ENCODE measurements at regions not wholly inside any gene's neighbourhood (a gene's known extent, or its start where the extent isn't known, plus 50 kb on each side); places are given as distances from the start of the nearest gene placed in this dataset.

GRCh38 chr13:38216181-38216580 lies 133.5 kb upstream of the UFM1 start:
- no peaks in the 10 kb centered on the region for H3K36me3 ChIP-seq (ENCODE audit: low read depth)
- DNase-seq (ENCODE audit: low spot score) (no peak), ATAC-seq (ENCODE audit: low read depth) (no peak)
- no peak for TF ChIP-seq CTCF (IDR thresholded peaks at IDR 0.05; ENCODE audit: poor library complexity, severe bottlenecking)
- no peaks in the 10 kb centered on the region for H3K27me3 ChIP-seq (ENCODE audit: insufficient read depth, poor library complexity, severe bottlenecking)
- no peak overlapping the region for H3K27ac ChIP-seq (ENCODE audit: poor library complexity, severe bottlenecking)
- no peaks in the 10 kb centered on the region for H3K9me3 ChIP-seq (ENCODE audit: severe bottlenecking)
- no peaks in the 10 kb centered on the region for H3K4me1 ChIP-seq (ENCODE audit: insufficient read depth, poor library complexity, severe bottlenecking)
- no peak overlapping the region for H3K4me3 ChIP-seq (ENCODE audit: severe bottlenecking)

GRCh38 chr13:38213314-38213713 lies 136.3 kb upstream of the UFM1 start:
- H3K4me1 ChIP-seq (ENCODE audit: insufficient read depth, poor library complexity, severe bottlenecking), result no peaks in the 10 kb centered on the region
- no peak for TF ChIP-seq CTCF (IDR thresholded peaks at IDR 0.05; ENCODE audit: poor library complexity, severe bottlenecking)
- H3K27ac ChIP-seq (ENCODE audit: poor library complexity, severe bottlenecking), result no peak overlapping the region
- no peaks in the 10 kb centered on the region for H3K9me3 ChIP-seq (ENCODE audit: severe bottlenecking)
- H3K27me3 ChIP-seq (ENCODE audit: insufficient read depth, poor library complexity, severe bottlenecking), result no peaks in the 10 kb centered on the region
- H3K4me3 ChIP-seq (ENCODE audit: severe bottlenecking), result no peak overlapping the region
- peak; percentile 88 for ATAC-seq (ENCODE audit: low read depth)
- DNase-seq (ENCODE audit: low spot score), result no peak
- H3K36me3 ChIP-seq (ENCODE audit: low read depth), result no peaks in the 10 kb centered on the region

- H3K4me3 ChIP-seq (ENCODE audit: severe bottlenecking), result no peak overlapping the region
- no peak overlapping the region for H3K27ac ChIP-seq (ENCODE audit: poor library complexity, severe bottlenecking)
- H3K4me1 ChIP-seq (ENCODE audit: insufficient read depth, poor library complexity, severe bottlenecking), result no peaks in the 10 kb centered on the region
- H3K9me3 ChIP-seq (ENCODE audit: severe bottlenecking), result no peaks in the 10 kb centered on the region
- H3K36me3 ChIP-seq (ENCODE audit: low read depth), result no peaks in the 10 kb centered on the region
- TF ChIP-seq CTCF (IDR thresholded peaks at IDR 0.05; ENCODE audit: poor library complexity, severe bottlenecking), result no peak
- ATAC-seq (ENCODE audit: low read depth) (no peak), DNase-seq (ENCODE audit: low spot score) (no peak)
- no peaks in the 10 kb centered on the region for H3K27me3 ChIP-seq (ENCODE audit: insufficient read depth, poor library complexity, severe bottlenecking)
Measured at GRCh38 chr13:38210928-38211596, 138.6 kb upstream of the UFM1 start.

- no peaks in the 10 kb centered on the region for H3K4me1 ChIP-seq (ENCODE audit: insufficient read depth, poor library complexity, severe bottlenecking)
- TF ChIP-seq CTCF (IDR thresholded peaks at IDR 0.05; ENCODE audit: poor library complexity, severe bottlenecking), result no peak
- no peak overlapping the region for H3K4me3 ChIP-seq (ENCODE audit: severe bottlenecking)
- no peak overlapping the region for H3K27ac ChIP-seq (ENCODE audit: poor library complexity, severe bottlenecking)
- H3K9me3 ChIP-seq (ENCODE audit: severe bottlenecking), result no peaks in the 10 kb centered on the region
- H3K27me3 ChIP-seq (ENCODE audit: insufficient read depth, poor library complexity, severe bottlenecking), result no peaks in the 10 kb centered on the region
- ATAC-seq (ENCODE audit: low read depth) (no peak), DNase-seq (ENCODE audit: low spot score) (no peak)
- H3K36me3 ChIP-seq (ENCODE audit: low read depth), result no peaks in the 10 kb centered on the region
Measured at GRCh38 chr13:38204556-38204955, 145.1 kb upstream of the UFM1 start.

- TF ChIP-seq CTCF (IDR thresholded peaks at IDR 0.05; ENCODE audit: poor library complexity, severe bottlenecking), result no peak
- Histone ChIP-seq H3K9me3 (ENCODE audit: severe bottlenecking) (no peaks in the 10 kb centered on the region), H3K4me1 (ENCODE audit: insufficient read depth, poor library complexity, severe bottlenecking) (no peaks in the 10 kb centered on the region), H3K27ac (ENCODE audit: poor library complexity, severe bottlenecking) (no peak overlapping the region), H3K4me3 (ENCODE audit: severe bottlenecking) (no peak overlapping the region), H3K36me3 (ENCODE audit: low read depth) (no peaks in the 10 kb centered on the region), H3K27me3 (ENCODE audit: insufficient read depth, poor library complexity, severe bottlenecking) (no peaks in the 10 kb centered on the region)
- no peak for DNase-seq (ENCODE audit: low spot score)
- peak; percentile 85 for ATAC-seq (ENCODE audit: low read depth)
Measured at GRCh38 chr13:38202740-38203139, 146.9 kb upstream of the UFM1 start.
